Thyroid gland (tissue), 4 donors: ENCODE measurements at regions not wholly inside any gene's neighbourhood (a gene's known extent, or its start where the extent isn't known, plus 50 kb on each side); places are given as distances from the start of the nearest gene placed in this dataset.

Experiments
- DNase-seq, 2 donors: peaks; one replicate each; pipeline ENCODE4 v3.0.0-alpha.2; 2019
- H3K27ac ChIP-seq, 3 donors: fragments of 200-600 bp; sonication (generic); 1 replicate in 2 of 3; 2 replicates in 1 of 3; pipeline ENCODE4 v1.5.1; 2016 to 2019; ENCODE audit warnings: mild to moderate bottlenecking in 1 of 3, moderate library complexity in 1 of 3
- H3K27me3 ChIP-seq: fragments of 200-600 bp; sonication (generic); one replicate; pipeline ENCODE4 v1.5.1; 2019
- H3K36me3 ChIP-seq, 2 donors: fragments of 200-600 bp; sonication (generic); one replicate each; pipeline ENCODE4 v1.5.1; 2016 to 2019
- H3K4me1 ChIP-seq, 2 donors: fragments of 200-600 bp; sonication (generic); one replicate each; pipeline ENCODE4 v1.5.1; 2017 to 2019
- H3K4me3 ChIP-seq, 3 donors: fragments of 200-600 bp; sonication (generic); replicated peaks in 1 of 3; 1 replicate in 2 of 3; 2 replicates in 1 of 3; pipeline ENCODE4 v1.5.1; 2016; ENCODE audit warnings: mild to moderate bottlenecking in 1 of 3
- H3K9me3 ChIP-seq: fragments of 200-600 bp; sonication (generic); one replicate; pipeline ENCODE4 v1.5.1; 2017
- POLR2A ChIP-seq, 2 donors: fragments of 450-650 bp; IDR thresholded peaks; one replicate each; pipeline ENCODE4 v1.6.1; 2017; ENCODE audit warnings: antibody characterized with exemption in 2 of 2, mild to moderate bottlenecking in 2 of 2, moderate library complexity in 1 of 2
- WGBS, 2 donors: methylation state at CpG; one replicate each; pipeline ENCODE4 v1.1.5; 2017; 5-methylcytosine and 5-hydroxymethylcytosine counted together
- intact Hi-C: fragments of 100-400 bp; cut with DNase I; formaldehyde crosslinking; loops from one replicate; pipeline ENCODE4 v1.15.1; 2023
- TF ChIP-seq, protein P1 (sequence below), 6 experiments: fragments of 200-600 bp in 3 of 6; fragments of 450-650 bp in 3 of 6; sonication (generic) in 3 of 6; IDR thresholded peaks; one replicate each; pipeline ENCODE4 v1.5.1; 2016 to 2019; ENCODE audit warnings: antibody characterized with exemption in 6 of 6, mild to moderate bottlenecking in 2 of 6, inconsistent platforms in 1 of 6, moderate library complexity in 1 of 6

DNA sequence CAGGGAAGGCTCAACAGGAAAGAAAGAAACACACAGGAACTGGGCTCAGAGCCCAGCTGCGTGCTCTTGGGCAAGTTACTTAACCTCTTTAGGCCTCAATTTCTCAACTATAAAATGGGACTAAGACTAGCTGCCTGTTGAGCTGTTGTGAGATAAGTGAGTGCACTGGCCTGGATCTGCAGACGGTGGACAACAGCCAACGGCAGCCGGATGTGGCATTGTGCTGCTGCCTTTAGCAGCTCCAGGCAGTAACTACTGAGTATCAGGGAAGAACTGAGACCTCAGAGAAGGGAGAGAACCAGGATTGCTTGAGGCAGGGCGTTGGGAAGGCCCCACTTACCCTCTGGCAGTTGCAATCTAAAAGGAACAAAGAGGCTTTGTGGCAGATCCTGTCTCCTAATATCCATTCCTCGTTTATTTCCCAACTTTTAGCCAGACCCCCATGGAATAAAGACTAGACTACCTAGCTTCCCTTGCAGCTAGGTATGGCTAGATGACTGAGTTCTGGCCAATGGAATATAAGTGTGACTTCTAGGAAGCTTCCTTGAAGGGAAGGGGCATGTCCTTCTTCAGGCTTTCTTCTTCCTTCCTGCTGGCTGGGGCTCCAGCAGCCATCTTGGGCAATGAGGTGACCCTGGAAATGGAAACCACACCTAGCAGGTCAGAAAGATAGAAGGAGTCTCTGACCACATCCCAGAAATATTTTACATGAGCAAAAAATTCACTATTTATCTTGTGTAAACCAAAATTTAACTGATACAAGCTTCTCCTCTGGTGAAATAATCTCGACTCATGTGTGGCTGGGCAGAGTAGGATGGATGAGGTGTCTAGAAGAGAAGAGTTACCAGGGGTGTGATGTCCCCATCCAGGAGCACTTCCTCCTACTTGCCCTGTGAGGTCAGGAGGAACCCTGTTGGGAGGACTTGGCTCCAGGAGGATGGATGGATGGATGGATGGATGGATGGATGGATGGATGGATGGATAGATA is 67.6 kb downstream of the MRPL14 start:
- 48 to 73% methylated on average over 7 of the region's 7 CpGs for WGBS, 2 donors
- H3K4me1 ChIP-seq = peaks cover 18 to 35% of the 10 kb centered on the region in 2 donors
- H3K9me3 ChIP-seq = no peaks in the 10 kb centered on the region
- no peak overlapping the region for H3K4me3 ChIP-seq
- no peaks in the 10 kb centered on the region for H3K36me3 ChIP-seq
- no peaks in the 10 kb centered on the region for H3K27me3 ChIP-seq
- no peak for TF ChIP-seq POLR2A (IDR thresholded peaks at IDR 0.05)
- TF ChIP-seq, protein P1, sequence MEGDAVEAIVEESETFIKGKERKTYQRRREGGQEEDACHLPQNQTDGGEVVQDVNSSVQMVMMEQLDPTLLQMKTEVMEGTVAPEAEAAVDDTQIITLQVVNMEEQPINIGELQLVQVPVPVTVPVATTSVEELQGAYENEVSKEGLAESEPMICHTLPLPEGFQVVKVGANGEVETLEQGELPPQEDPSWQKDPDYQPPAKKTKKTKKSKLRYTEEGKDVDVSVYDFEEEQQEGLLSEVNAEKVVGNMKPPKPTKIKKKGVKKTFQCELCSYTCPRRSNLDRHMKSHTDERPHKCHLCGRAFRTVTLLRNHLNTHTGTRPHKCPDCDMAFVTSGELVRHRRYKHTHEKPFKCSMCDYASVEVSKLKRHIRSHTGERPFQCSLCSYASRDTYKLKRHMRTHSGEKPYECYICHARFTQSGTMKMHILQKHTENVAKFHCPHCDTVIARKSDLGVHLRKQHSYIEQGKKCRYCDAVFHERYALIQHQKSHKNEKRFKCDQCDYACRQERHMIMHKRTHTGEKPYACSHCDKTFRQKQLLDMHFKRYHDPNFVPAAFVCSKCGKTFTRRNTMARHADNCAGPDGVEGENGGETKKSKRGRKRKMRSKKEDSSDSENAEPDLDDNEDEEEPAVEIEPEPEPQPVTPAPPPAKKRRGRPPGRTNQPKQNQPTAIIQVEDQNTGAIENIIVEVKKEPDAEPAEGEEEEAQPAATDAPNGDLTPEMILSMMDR (IDR thresholded peaks at IDR 0.05) = no peak
- H3K27ac ChIP-seq = peak overlapping the region in 2 of 3 donors; percentile 58 to 72
- intact Hi-C loops = loop anchor here (5.0 kb wide), 1 partner anchor 57 kb away; no protein-coding TSS in a partner anchor
- DNase-seq = peak; percentile 66 to 75

DNA sequence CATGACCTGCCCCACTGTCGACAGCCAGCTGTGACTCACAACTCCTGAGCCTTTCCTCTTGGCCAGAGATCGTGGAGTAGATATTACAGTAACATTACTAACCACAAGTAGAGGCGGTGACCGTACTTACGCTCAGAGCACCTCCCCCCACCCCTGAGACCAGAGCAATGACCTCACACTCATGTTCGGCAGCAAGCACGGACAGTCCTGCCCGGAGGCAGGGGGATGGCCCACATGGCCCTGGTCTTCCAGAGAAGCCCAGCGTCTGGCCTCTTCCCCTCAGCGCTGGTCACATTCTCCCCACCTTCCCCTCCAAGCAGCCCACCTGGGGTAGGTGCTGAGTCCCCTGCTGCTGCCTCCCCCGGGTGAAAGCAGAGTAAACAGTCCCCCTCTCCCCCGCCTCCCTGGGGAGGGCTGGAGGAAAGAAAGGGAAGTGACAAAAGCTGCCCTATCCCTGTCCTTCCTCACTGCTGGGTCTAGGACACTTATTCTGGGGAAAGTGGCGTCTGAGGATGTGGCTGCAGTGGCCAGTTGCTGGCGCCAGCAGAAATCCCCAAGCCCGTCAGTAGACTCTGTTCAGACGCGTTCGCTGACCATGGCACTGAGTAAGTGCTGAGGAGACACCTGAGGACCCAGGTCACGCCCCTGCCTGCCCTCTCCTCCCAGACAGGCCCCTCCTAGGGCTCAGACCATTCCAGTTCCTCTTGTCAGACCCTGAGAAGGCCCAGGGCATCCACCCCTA is 68.5 kb downstream of the MRPL14 start:
- H3K4me3 ChIP-seq = no peak overlapping the region
- H3K27ac ChIP-seq = peak overlapping the region; percentile 2 to 72 (median 58)
- intact Hi-C loops = no loop called here

DNA sequence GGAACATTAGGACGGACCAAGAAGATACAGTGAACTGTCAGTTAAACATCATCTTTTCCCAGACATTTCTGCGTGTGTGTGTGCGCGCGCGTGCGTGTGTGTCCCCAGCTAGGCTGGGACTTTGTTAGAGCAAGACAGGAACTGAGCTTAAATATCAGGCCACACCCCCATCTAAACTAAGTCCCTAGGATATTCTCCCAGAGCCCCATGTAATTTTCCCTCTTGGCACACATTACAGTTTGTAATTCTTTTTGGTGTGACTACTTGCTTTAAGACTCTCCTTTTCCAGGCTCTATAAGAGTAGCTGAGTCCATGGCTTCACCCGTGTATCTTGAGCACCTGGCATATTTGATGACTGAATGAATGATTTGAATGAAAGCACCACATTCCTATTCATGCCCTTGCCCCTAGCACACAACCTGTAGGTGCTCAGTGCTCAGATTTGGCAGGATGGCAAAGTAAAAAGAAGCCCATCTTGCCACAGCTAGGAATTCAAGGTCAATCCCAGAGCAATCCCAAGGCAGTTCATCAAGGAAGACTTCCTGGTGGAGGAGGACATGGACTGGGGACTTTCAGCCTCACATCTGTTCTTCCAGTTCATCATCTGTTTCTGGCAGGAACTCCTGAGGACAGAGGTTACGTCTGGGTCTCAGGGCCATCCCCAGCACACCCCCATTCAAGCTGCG is 69.2 kb downstream of the MRPL14 start:
- intact Hi-C loops = no loop called here
- Histone ChIP-seq H3K27me3 (no peaks in the 10 kb centered on the region), H3K27ac (peak overlapping the region in 2 of 3 donors; percentile 41 to 72), H3K9me3 (no peaks in the 10 kb centered on the region), H3K4me1 (peaks cover 18 to 26% of the 10 kb centered on the region in 2 donors), H3K4me3 (no peak overlapping the region), H3K36me3 (no peaks in the 10 kb centered on the region)
- DNase-seq = no peak
- WGBS, 2 donors = 75 to 86% methylated on average over 10 of the region's 10 CpGs
- TF ChIP-seq, protein P1 (IDR thresholded peaks at IDR 0.05) = no peak
- no peak for TF ChIP-seq POLR2A (IDR thresholded peaks at IDR 0.05)

More for the DNA sequence above, 68.5 kb downstream of the MRPL14 start:
- Histone ChIP-seq H3K4me1 (peaks cover 18 to 30% of the 10 kb centered on the region in 2 donors), H3K9me3 (no peaks in the 10 kb centered on the region), H3K27me3 (no peaks in the 10 kb centered on the region), H3K36me3 (no peaks in the 10 kb centered on the region)
- TF ChIP-seq, protein P1 (IDR thresholded peaks at IDR 0.05) = no peak
- no peak for TF ChIP-seq POLR2A (IDR thresholded peaks at IDR 0.05)
- DNase-seq = peak; percentile 45 to 63
- WGBS, 2 donors = 43 to 46% methylated on average over 17 to 19 of the region's 19 CpGs

DNA sequence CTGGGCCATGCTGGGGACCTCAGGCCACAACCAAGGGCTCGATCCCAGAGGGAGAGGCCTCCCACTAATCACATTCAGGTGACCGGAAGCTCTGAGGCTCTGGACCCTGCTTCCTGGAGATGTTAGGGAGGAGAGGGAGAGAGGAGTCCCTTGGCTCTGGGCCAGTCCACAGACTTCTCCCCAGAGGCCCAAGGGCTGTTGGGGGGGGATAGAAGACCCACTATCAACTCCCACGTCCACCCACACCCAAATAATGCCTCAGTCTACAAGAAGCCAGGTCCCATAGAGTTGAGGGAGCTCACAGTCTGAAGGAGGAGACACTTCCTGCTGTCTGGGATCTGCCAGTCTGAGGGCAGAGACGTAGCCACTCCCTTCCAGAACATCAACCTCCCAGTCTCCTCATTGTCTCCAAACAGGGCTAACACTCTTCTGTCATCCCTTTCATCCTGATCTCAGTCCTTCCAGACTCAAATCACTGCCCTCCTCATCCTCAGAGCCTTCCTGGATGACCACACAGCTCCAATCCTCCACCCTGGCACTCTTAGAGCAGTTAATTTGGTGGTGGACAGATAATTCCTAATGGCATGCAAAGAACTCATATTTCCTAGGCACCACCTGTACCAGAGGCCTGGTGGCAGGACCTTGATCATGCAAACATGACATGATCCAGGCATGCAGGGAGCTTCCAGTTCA is 69.9 kb downstream of the MRPL14 start:
- 66 to 85% methylated on average over 4 of the region's 4 CpGs for WGBS, 2 donors
- Histone ChIP-seq H3K4me1 (peaks cover 18 to 26% of the 10 kb centered on the region in 2 donors), H3K27ac (peak overlapping the region in 1 of 3 donors; percentile 72)

More for the DNA sequence above, 69.9 kb downstream of the MRPL14 start:
- Histone ChIP-seq H3K36me3 (no peaks in the 10 kb centered on the region), H3K9me3 (no peaks in the 10 kb centered on the region), H3K27me3 (no peaks in the 10 kb centered on the region), H3K4me3 (no peak overlapping the region)
- intact Hi-C loops = no loop called here
- TF ChIP-seq, protein P1 (IDR thresholded peaks at IDR 0.05) = no peak
- no peak for TF ChIP-seq POLR2A (IDR thresholded peaks at IDR 0.05)
- DNase-seq = no peak
